A549 (cell line): ENCODE measurements at regions not wholly inside any gene's neighbourhood (a gene's known extent, or its start where the extent isn't known, plus 50 kb on each side); places are given as distances from the start of the nearest gene placed in this dataset.

Experiments
- ATAC-seq, 2 experiments: fragments of 200-7000 bp in 1 of 2; fragments of >200 bp in 1 of 2; cut with Nextera tagmentation in 1 of 2; cut with Tn5 transposase in 1 of 2; 3 replicates each; pipeline versions ENCODE4 v1.8.0 to v1.9.1; 2018 to 2020; ENCODE audit warnings: mild to moderate bottlenecking in 1 of 2, moderate library complexity in 1 of 2
- CTCF ChIA-PET: fragments of 300-600 bp; sonication (Branson Sonifier 250); formaldehyde crosslinking; extraction: SDS; loops from one replicate; lab custom pipeline; 2021; ENCODE audit warnings: antibody characterized with exemption, inconsistent platforms; lab: Yijun Ruan, JAX
- POLR2A ChIA-PET: fragments of 350-600 bp; formaldehyde crosslinking; extraction: SDS; loops from one replicate; lab custom pipeline; 2021; ENCODE audit warnings: antibody characterized with exemption, inconsistent platforms; lab: Yijun Ruan, JAX
- DNase-seq, 2 experiments: peaks; one replicate each; pipeline versions ENCODE4 v3.0.0 to v3.0.0-alpha.2; 2011 to 2016; ENCODE audit warnings: low read depth in 1 of 2, low spot score in 1 of 2
- FAIRE-seq: peaks from 2 replicates; lab custom pipeline; 2011; peaks lifted over from hg19 to GRCh38; lab: Jason Lieb, UNC
- H3K27ac ChIP-seq, 2 experiments: fragments of >200 bp; sonication (Bioruptor Twin); formaldehyde crosslinking; 3 replicates each; pipeline ENCODE4 v1.5.1; 2016 to 2017
- H3K4me1 ChIP-seq: fragments of >200 bp; sonication (Bioruptor Twin); formaldehyde crosslinking; 3 replicates; pipeline ENCODE4 v1.6.1; 2016
- H3K4me2 ChIP-seq: fragments of >200 bp; sonication (Bioruptor Twin); formaldehyde crosslinking; 3 replicates; pipeline ENCODE4 v1.6.1; 2016
- H3K4me3 ChIP-seq: fragments of >200 bp; sonication (Bioruptor Twin); formaldehyde crosslinking; 3 replicates; pipeline ENCODE4 v1.5.1; 2016
- H3K9me3 ChIP-seq: fragments of >200 bp; sonication (Bioruptor Twin); formaldehyde crosslinking; 3 replicates; pipeline ENCODE4 v1.6.1; 2016
- BHLHE40 ChIP-seq: IDR thresholded peaks from 2 replicates; pipeline ENCODE4 v1.6.1; 2012; ENCODE audit warnings: low read depth, low read length, inconsistent platforms
- CBX8 ChIP-seq: fragments of 200-600 bp; sonication (generic); IDR thresholded peaks from 2 replicates; pipeline ENCODE4 v1.6.1; 2016
- CEBPB ChIP-seq, 2 experiments: fragments of >200 bp in 1 of 2; sonication (Bioruptor Twin) in 1 of 2; formaldehyde crosslinking in 1 of 2; IDR thresholded peaks; 2 replicates each; pipeline ENCODE4 v1.6.1; 2012 to 2016
- CHD2 ChIP-seq: fragments of 150-350 bp; IDR thresholded peaks from 2 replicates; pipeline ENCODE4 v1.6.1; 2014; ENCODE audit warnings: low read length; ENCODE audit not compliant: partially characterized antibody
- EHMT2 ChIP-seq: fragments of 200-600 bp; sonication (generic); IDR thresholded peaks from 2 replicates; pipeline ENCODE4 v1.6.1; 2016; ENCODE audit warnings: antibody characterized with exemption, low read depth, mild to moderate bottlenecking, moderate library complexity
- EP300 ChIP-seq, 2 experiments: fragments of >200 bp; sonication (Bioruptor Twin); formaldehyde crosslinking; IDR thresholded peaks; 2 replicates in 1 of 2; 3 replicates in 1 of 2; pipeline ENCODE4 v1.6.1; 2016 to 2017
- FOXS1 ChIP-seq: fragments of 250-450 bp; sonication (Bioruptor Pico); IDR thresholded peaks from 2 replicates; pipeline ENCODE4 v1.5.0; 2020; ENCODE audit warnings: mild to moderate bottlenecking, moderate library complexity
- HDAC2 ChIP-seq: fragments of 200-600 bp; sonication (generic); IDR thresholded peaks from 2 replicates; pipeline ENCODE4 v1.6.1; 2016
- HEYL ChIP-seq: fragments of 250-450 bp; sonication (Bioruptor Pico); IDR thresholded peaks from 2 replicates; pipeline ENCODE4 v1.8.0; 2021; ENCODE audit warnings: mild to moderate bottlenecking, moderate library complexity
- JUN ChIP-seq, 2 experiments: fragments of >200 bp; sonication (Bioruptor Twin); formaldehyde crosslinking; IDR thresholded peaks; 2 replicates in 1 of 2; 3 replicates in 1 of 2; pipeline ENCODE4 v1.6.1; 2016 to 2017
- JUNB ChIP-seq: fragments of >200 bp; sonication (Bioruptor Twin); formaldehyde crosslinking; IDR thresholded peaks from 2 replicates; pipeline ENCODE4 v1.6.1; 2016
- KDM1A ChIP-seq: fragments of 200-600 bp; sonication (generic); IDR thresholded peaks from 2 replicates; pipeline ENCODE4 v1.6.1; 2016; ENCODE audit warnings: low read depth, mild to moderate bottlenecking
- MYC ChIP-seq: IDR thresholded peaks from 2 replicates; pipeline ENCODE4 v1.6.1; 2012; ENCODE audit warnings: mild to moderate bottlenecking, inconsistent platforms, low read length, improper control_type of control experiment, borderline replicate concordance
- NFE2L2 ChIP-seq: fragments of 150-350 bp; conservative IDR thresholded peaks from 2 replicates; pipeline ENCODE4 v1.6.1; 2014; ENCODE audit warnings: low read length
- RARB ChIP-seq: fragments of 250-450 bp; sonication (Bioruptor Pico); IDR thresholded peaks from 2 replicates; pipeline ENCODE4 v1.8.0; 2021; ENCODE audit warnings: mild to moderate bottlenecking, moderate library complexity
- RCOR1 ChIP-seq: fragments of 150-350 bp; IDR thresholded peaks from 2 replicates; pipeline ENCODE4 v1.6.1; 2014; ENCODE audit warnings: antibody characterized with exemption, low read length, low read depth
- RNF2 ChIP-seq: fragments of 200-600 bp; sonication (generic); IDR thresholded peaks from 2 replicates; pipeline ENCODE4 v1.6.1; 2016; ENCODE audit warnings: low read depth, mild to moderate bottlenecking, antibody characterized with exemption, moderate library complexity, borderline replicate concordance
- SMC3 ChIP-seq: fragments of >200 bp; sonication (Bioruptor Twin); formaldehyde crosslinking; IDR thresholded peaks from 3 replicates; pipeline ENCODE4 v1.6.1; 2018; ENCODE audit warnings: inconsistent platforms
- SREBF2 ChIP-seq: fragments of 450-650 bp; IDR thresholded peaks from 2 replicates; pipeline ENCODE4 v1.6.1; 2014; ENCODE audit warnings: mild to moderate bottlenecking, moderate library complexity
- TFCP2L1 ChIP-seq: fragments of 250-450 bp; sonication (Bioruptor Pico); IDR thresholded peaks from 2 replicates; pipeline ENCODE4 v1.5.0; 2021; ENCODE audit warnings: mild to moderate bottlenecking
- ZNF302 ChIP-seq: fragments of 250-450 bp; sonication (Bioruptor Pico); IDR thresholded peaks from 2 replicates; pipeline ENCODE4 v1.9.0; 2021; ENCODE audit warnings: inconsistent platforms, mild to moderate bottlenecking, moderate library complexity
- WGBS: methylation state at CpG from one replicate; pipeline ENCODE4 v1.1.6; 2017; ENCODE audit errors: missing lambda C conversion rate; 5-methylcytosine and 5-hydroxymethylcytosine counted together
- TF ChIP-seq, protein P1 (sequence below): fragments of 450-650 bp; IDR thresholded peaks from 2 replicates; pipeline ENCODE4 v1.6.1; 2014; ENCODE audit warnings: antibody characterized with exemption
- TF ChIP-seq, protein P2 (sequence below): fragments of 200-600 bp; sonication (generic); IDR thresholded peaks from 2 replicates; pipeline ENCODE4 v1.6.1; 2016; ENCODE audit warnings: antibody characterized with exemption, mild to moderate bottlenecking, moderate library complexity
- TF ChIP-seq, protein P3 (sequence below): fragments of >200 bp; sonication (Bioruptor Twin); formaldehyde crosslinking; IDR thresholded peaks from 3 replicates; pipeline ENCODE4 v1.5.1; 2016

DNA sequence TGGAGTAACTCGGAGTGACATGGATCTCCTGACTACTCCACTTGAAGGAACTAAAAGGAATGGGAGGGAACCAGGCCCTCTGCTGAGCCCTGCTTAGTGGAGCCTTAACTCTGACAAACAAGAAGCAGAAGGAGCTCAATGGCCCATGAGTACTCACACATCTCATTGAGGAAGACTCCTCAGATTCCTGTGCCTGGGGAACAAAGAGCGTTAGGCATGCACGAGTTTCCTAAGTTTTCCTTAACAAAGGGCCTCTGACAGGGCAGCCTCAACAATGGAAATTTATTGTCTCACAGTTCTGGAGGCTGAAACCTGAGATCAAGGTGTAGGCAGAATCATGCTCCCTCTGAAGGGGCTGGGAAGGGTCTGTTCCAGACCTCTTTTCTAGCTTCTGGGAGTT, 185.7 kb upstream of the NTF3 start:
- ATAC-seq (no peak), DNase-seq (no peak), FAIRE-seq (no peak)
- POLR2A ChIA-PET, result no interaction called here
- Histone ChIP-seq H3K4me2 (no peak overlapping the region), H3K27ac (no peak overlapping the region)
- whole genome bisulfite sequencing, result 13% methylated on average over 3 of the region's 3 CpGs
- TF ChIP-seq HDAC2 (no peak), CEBPB (IDR thresholded peaks at IDR 0.05) (no peak), KDM1A (no peak), SREBF2 (no peak), RNF2 (no peak), RARB (CRISPR knock-in tag) (no peak), TFCP2L1 (CRISPR knock-in tag) (no peak), BHLHE40 (no peak), CHD2 (no peak)
- TF ChIP-seq, all 56 proteins: peak for 0
- no peaks in the 10 kb centered on the region for H3K9me3 ChIP-seq
- no peak overlapping the region for H3K4me3 ChIP-seq
- H3K4me1 ChIP-seq, result no peaks in the 10 kb centered on the region
- CTCF ChIA-PET, result no interaction called here

DNA sequence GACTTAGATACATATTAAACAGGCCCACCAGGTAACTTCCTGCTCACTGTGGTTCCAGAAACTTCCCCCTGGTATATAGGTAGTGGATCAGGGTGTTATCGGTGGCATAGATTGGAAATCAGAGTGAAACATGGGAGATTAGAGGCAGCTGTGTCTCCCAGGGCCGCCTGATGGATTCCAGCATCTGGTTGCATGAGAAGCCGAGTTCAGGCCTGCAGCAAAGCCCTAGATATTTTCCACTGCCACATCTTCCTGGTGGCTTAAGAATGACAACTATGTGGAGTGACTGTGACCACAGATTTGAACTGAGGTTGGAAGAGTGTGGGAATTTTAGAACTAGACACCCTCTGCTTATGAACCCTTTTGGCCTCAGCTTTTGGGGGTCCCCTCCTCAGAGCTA, 184.8 kb upstream of the NTF3 start:
- no peaks in the 10 kb centered on the region for H3K4me1 ChIP-seq
- 9% methylated on average over 3 of the region's 3 CpGs for WGBS
- POLR2A ChIA-PET, result no interaction called here
- no peak for ATAC-seq
- H3K27ac ChIP-seq, result no peak overlapping the region
- no peak for DNase-seq
- H3K4me3 ChIP-seq, result no peak overlapping the region
- CTCF ChIA-PET, result no interaction called here
- no peak for TF ChIP-seq EP300 (IDR thresholded peaks at IDR 0.05)
- no peak for TF ChIP-seq JUNB
- no peak for TF ChIP-seq SMC3
- TF ChIP-seq NFE2L2, result no peak
- no peak for TF ChIP-seq SREBF2
- TF ChIP-seq, protein P1, sequence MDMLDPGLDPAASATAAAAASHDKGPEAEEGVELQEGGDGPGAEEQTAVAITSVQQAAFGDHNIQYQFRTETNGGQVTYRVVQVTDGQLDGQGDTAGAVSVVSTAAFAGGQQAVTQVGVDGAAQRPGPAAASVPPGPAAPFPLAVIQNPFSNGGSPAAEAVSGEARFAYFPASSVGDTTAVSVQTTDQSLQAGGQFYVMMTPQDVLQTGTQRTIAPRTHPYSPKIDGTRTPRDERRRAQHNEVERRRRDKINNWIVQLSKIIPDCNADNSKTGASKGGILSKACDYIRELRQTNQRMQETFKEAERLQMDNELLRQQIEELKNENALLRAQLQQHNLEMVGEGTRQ, result no peak
- TF ChIP-seq, protein P2, sequence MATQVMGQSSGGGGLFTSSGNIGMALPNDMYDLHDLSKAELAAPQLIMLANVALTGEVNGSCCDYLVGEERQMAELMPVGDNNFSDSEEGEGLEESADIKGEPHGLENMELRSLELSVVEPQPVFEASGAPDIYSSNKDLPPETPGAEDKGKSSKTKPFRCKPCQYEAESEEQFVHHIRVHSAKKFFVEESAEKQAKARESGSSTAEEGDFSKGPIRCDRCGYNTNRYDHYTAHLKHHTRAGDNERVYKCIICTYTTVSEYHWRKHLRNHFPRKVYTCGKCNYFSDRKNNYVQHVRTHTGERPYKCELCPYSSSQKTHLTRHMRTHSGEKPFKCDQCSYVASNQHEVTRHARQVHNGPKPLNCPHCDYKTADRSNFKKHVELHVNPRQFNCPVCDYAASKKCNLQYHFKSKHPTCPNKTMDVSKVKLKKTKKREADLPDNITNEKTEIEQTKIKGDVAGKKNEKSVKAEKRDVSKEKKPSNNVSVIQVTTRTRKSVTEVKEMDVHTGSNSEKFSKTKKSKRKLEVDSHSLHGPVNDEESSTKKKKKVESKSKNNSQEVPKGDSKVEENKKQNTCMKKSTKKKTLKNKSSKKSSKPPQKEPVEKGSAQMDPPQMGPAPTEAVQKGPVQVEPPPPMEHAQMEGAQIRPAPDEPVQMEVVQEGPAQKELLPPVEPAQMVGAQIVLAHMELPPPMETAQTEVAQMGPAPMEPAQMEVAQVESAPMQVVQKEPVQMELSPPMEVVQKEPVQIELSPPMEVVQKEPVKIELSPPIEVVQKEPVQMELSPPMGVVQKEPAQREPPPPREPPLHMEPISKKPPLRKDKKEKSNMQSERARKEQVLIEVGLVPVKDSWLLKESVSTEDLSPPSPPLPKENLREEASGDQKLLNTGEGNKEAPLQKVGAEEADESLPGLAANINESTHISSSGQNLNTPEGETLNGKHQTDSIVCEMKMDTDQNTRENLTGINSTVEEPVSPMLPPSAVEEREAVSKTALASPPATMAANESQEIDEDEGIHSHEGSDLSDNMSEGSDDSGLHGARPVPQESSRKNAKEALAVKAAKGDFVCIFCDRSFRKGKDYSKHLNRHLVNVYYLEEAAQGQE, result no peak
- TF ChIP-seq JUN (IDR thresholded peaks at IDR 0.05), result no peak
- TF ChIP-seq, protein P3, sequence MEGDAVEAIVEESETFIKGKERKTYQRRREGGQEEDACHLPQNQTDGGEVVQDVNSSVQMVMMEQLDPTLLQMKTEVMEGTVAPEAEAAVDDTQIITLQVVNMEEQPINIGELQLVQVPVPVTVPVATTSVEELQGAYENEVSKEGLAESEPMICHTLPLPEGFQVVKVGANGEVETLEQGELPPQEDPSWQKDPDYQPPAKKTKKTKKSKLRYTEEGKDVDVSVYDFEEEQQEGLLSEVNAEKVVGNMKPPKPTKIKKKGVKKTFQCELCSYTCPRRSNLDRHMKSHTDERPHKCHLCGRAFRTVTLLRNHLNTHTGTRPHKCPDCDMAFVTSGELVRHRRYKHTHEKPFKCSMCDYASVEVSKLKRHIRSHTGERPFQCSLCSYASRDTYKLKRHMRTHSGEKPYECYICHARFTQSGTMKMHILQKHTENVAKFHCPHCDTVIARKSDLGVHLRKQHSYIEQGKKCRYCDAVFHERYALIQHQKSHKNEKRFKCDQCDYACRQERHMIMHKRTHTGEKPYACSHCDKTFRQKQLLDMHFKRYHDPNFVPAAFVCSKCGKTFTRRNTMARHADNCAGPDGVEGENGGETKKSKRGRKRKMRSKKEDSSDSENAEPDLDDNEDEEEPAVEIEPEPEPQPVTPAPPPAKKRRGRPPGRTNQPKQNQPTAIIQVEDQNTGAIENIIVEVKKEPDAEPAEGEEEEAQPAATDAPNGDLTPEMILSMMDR, result no peak
- no peak for TF ChIP-seq MYC
- H3K9me3 ChIP-seq, result no peaks in the 10 kb centered on the region
- H3K4me2 ChIP-seq, result no peak overlapping the region
- FAIRE-seq, result no peak

DNA sequence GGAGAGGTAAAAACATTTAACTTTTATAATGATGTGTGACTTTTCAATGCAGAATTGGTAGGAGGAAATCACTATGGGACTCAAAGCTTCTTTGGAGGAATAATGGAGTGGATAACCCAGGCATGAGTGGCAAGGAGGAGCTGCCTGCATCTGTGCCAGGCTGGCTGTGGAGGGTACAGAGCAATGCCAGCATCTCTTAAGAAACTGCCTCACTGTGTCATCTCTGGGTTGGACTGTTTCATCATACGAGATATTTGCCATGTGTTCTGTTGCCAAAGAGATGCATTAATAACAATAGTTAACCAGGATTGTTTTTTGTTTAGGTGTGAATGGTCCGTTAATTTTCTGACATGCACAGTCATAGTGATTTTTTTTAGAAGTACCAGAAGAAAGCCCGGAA, 183.7 kb upstream of the NTF3 start:
- no peak overlapping the region for H3K4me2 ChIP-seq
- FAIRE-seq (no peak), ATAC-seq (no peak)
- no peak for TF ChIP-seq HEYL
- TF ChIP-seq CBX8, result no peak
- TF ChIP-seq RCOR1, result no peak
- no peak for TF ChIP-seq EHMT2
- no peak for TF ChIP-seq HDAC2
- no peak for TF ChIP-seq ZNF302 (CRISPR knock-in tag)
- TF ChIP-seq FOXS1 (CRISPR knock-in tag), result no peak
- TF ChIP-seq, all 56 proteins: peak for 0
- Histone ChIP-seq H3K4me3 (no peak overlapping the region), H3K4me1 (no peaks in the 10 kb centered on the region), H3K27ac (no peak overlapping the region), H3K9me3 (no peaks in the 10 kb centered on the region)
- WGBS, result 1% methylated on average over 3 of the region's 3 CpGs
- ChIA-PET CTCF (no interaction called here), POLR2A (no interaction called here)
- DNase-seq, result no peak
